HG02759 (cell line): ENCODE measurements at regions not wholly inside any gene's neighbourhood (a gene's known extent, or its start where the extent isn't known, plus 50 kb on each side); places are given as distances from the start of the nearest gene placed in this dataset.
A peak's percentile ranks its signal among the peaks of the same experiment; 100 is the strongest.

Source experiments
- ATAC-seq: cut with Tn5 transposase; IDR thresholded peaks from one replicate; pipeline ENCODE4 v1.9.1; 2021; ENCODE audit warnings: mild to moderate bottlenecking, moderate library complexity; ENCODE audit not compliant: unreplicated experiment

- ATAC-seq: no peak
Observed at GRCh38 chr3:182699550-182700170, 93.6 kb upstream of the ATP11B start.

GRCh38 chr3:182702216-182702615 lies 91.1 kb upstream of the ATP11B start:
- ATAC-seq: no peak

GRCh38 chr3:182703233-182703632 lies 90.1 kb upstream of the ATP11B start:
- no peak for ATAC-seq

GRCh38 chr3:182704926-182705325 lies 88.4 kb upstream of the ATP11B start:
- ATAC-seq: no peak

- no peak for ATAC-seq
Observed at GRCh38 chr3:182708810-182709209, 84.5 kb upstream of the ATP11B start.

- ATAC-seq: no peak
Observed at GRCh38 chr3:182709306-182709705, 84.0 kb upstream of the ATP11B start.

GRCh38 chr3:182710557-182711157 lies 82.6 kb upstream of the ATP11B start:
- peak; percentile 53 for ATAC-seq

GRCh38 chr3:182711261-182711683 lies 82.0 kb upstream of the ATP11B start:
- ATAC-seq: no peak

GRCh38 chr3:182711853-182712252 lies 81.5 kb upstream of the ATP11B start:
- no peak for ATAC-seq

- ATAC-seq: no peak
Observed at GRCh38 chr3:182713111-182713510, 80.2 kb upstream of the ATP11B start.

GRCh38 chr3:182713743-182714517 lies 79.4 kb upstream of the ATP11B start:
- ATAC-seq: peak; percentile 50

GRCh38 chr3:182715006-182715405 lies 78.3 kb upstream of the ATP11B start:
- no peak for ATAC-seq

- peak; percentile 40 for ATAC-seq
Observed at GRCh38 chr3:182716114-182716688, 77.1 kb upstream of the ATP11B start.

GRCh38 chr3:182717216-182717615 lies 76.1 kb upstream of the ATP11B start:
- ATAC-seq: peak; percentile 73

- ATAC-seq: no peak
Observed at GRCh38 chr3:182722907-182723306, 70.4 kb upstream of the ATP11B start.

GRCh38 chr3:182723596-182723995 lies 69.7 kb upstream of the ATP11B start:
- ATAC-seq: no peak

GRCh38 chr3:182725372-182726251 lies 67.7 kb upstream of the ATP11B start:
- ATAC-seq: no peak

- no peak for ATAC-seq
Observed at GRCh38 chr3:182726258-182727142, 66.8 kb upstream of the ATP11B start.

- no peak for ATAC-seq
Observed at GRCh38 chr3:182728238-182728637, 65.1 kb upstream of the ATP11B start.
